ENCODE measurements at regions not wholly inside any gene's neighbourhood (a gene's known extent, or its start where the extent isn't known, plus 50 kb on each side); places are given as distances from the start of the nearest gene placed in this dataset.

GRCh38 chr13:73480779-73481559 is 422.2 kb downstream of the KLF5 start:
- Histone ChIP-seq H3K36me3 (no peaks in the 10 kb centered on the region), H3K27ac (no peak overlapping the region), H3K9me3 (ENCODE audit: low read depth) (no peaks in the 10 kb centered on the region), H3K27me3 (no peaks in the 10 kb centered on the region), H3K4me3 (no peak overlapping the region), H3K4me1 (ENCODE audit: low read depth) (no peaks in the 10 kb centered on the region)
- TF ChIP-seq CTCF (IDR thresholded peaks at IDR 0.05; ENCODE audit: low read depth, low read length): no peak
- no peak for DNase-seq (ENCODE audit: low read depth in 1 of 2, low spot score in 1 of 2)

- DNase-seq (ENCODE audit: low read depth in 1 of 2, low spot score in 1 of 2): no peak
- TF ChIP-seq CTCF (IDR thresholded peaks at IDR 0.05; ENCODE audit: low read depth, low read length): no peak
- H3K4me1 ChIP-seq (ENCODE audit: low read depth): no peaks in the 10 kb centered on the region
- no peak overlapping the region for H3K4me3 ChIP-seq
- H3K27ac ChIP-seq: no peak overlapping the region
- H3K27me3 ChIP-seq: no peaks in the 10 kb centered on the region
- no peaks in the 10 kb centered on the region for H3K36me3 ChIP-seq
- H3K9me3 ChIP-seq (ENCODE audit: low read depth): no peaks in the 10 kb centered on the region
Measured at GRCh38 chr13:73479856-73480255, 421.1 kb downstream of the KLF5 start.

- Histone ChIP-seq H3K9me3 (ENCODE audit: low read depth) (no peaks in the 10 kb centered on the region), H3K36me3 (no peaks in the 10 kb centered on the region), H3K27me3 (no peaks in the 10 kb centered on the region), H3K4me1 (ENCODE audit: low read depth) (no peaks in the 10 kb centered on the region), H3K27ac (no peak overlapping the region), H3K4me3 (no peak overlapping the region)
- DNase-seq (ENCODE audit: low read depth in 1 of 2, low spot score in 1 of 2): no peak
- no peak for TF ChIP-seq CTCF (IDR thresholded peaks at IDR 0.05; ENCODE audit: low read depth, low read length)
Measured at GRCh38 chr13:73479351-73479750, 420.5 kb downstream of the KLF5 start.

- TF ChIP-seq CTCF (IDR thresholded peaks at IDR 0.05; ENCODE audit: low read depth, low read length): no peak
- no peaks in the 10 kb centered on the region for H3K9me3 ChIP-seq (ENCODE audit: low read depth)
- no peaks in the 10 kb centered on the region for H3K36me3 ChIP-seq
- H3K4me1 ChIP-seq (ENCODE audit: low read depth): no peaks in the 10 kb centered on the region
- DNase-seq (ENCODE audit: low read depth in 1 of 2, low spot score in 1 of 2): no peak
- no peak overlapping the region for H3K4me3 ChIP-seq
- no peaks in the 10 kb centered on the region for H3K27me3 ChIP-seq
- H3K27ac ChIP-seq: no peak overlapping the region
Measured at GRCh38 chr13:73477441-73477840, 418.6 kb downstream of the KLF5 start.

- H3K9me3 ChIP-seq (ENCODE audit: low read depth): no peaks in the 10 kb centered on the region
- no peak overlapping the region for H3K4me3 ChIP-seq
- no peaks in the 10 kb centered on the region for H3K36me3 ChIP-seq
- no peak for DNase-seq (ENCODE audit: low read depth in 1 of 2, low spot score in 1 of 2)
- no peaks in the 10 kb centered on the region for H3K4me1 ChIP-seq (ENCODE audit: low read depth)
- no peak for TF ChIP-seq CTCF (IDR thresholded peaks at IDR 0.05; ENCODE audit: low read depth, low read length)
- H3K27ac ChIP-seq: no peak overlapping the region
- H3K27me3 ChIP-seq: no peaks in the 10 kb centered on the region
Measured at GRCh38 chr13:73473016-73473415, 414.2 kb downstream of the KLF5 start.

Data from cardiac muscle cell (in vitro differentiated cells and primary cell).